NCI-H2107 treated with DMSO at 0.1 percent for 48 hours (cell line): ENCODE measurements at regions not wholly inside any gene's neighbourhood (a gene's known extent, or its start where the extent isn't known, plus 50 kb on each side); places are given as distances from the start of the nearest gene placed in this dataset.
"Not testable (repeated sequence)": the region's sequence is repeated elsewhere in the genome, so short reads cannot be mapped to it uniquely, and the experiment has no call there.

Experiments
- DNase-seq: peaks from one replicate; lab custom pipeline; 2025; ENCODE audit not compliant: unreplicated experiment; lab: John Stamatoyannopoulos, UW

DNA sequence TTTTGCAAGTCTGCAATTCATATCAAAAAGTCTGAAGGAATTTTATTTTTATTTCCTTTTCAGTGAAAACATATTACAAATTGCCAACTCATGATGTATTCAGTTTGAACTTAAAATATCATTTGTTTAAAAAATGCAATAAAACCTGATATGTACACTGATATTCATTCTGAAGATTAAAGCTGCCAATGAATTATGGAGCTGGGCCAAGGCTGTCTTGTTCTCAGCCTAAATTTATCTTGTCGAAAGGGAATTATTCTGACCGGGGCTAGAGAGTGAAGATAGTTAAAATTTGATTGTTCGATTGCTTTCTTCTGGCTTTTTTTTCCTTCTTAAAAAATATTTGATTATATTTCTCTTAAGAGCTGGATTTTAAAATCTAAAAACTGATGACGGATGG lies 54.0 kb upstream of the RBFOX1 start:
- no peak for DNase-seq

DNA sequence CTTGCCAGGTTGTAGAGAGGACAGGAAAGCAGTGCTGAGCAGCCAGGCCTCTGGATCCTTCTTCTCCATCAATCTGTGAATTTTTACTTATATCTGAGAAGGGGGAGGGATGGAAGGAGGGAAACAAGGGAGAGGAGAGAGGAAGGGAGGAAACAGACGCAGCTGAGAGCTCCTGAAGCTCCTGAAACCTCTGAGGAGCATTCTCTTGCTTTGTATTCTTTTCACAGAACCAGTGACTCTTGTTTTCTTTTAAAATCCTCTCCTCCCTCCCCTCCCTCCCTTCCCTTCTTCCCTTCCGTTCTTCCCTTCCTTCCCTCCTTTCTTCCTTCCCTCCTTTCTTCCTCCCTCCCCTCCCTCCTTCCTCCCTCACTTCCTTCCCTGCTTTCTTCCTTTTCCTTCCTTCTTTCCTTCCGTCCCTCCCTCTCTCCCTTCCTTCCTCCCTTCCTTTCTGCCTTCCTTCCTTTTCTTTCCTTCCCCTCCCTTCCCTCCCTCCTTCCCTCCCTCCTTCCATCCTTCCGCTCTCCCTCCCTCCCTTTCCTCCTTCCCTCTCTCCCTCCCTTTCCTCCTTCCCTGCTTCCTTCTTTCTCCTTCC lies 60.0 kb upstream of the RBFOX1 start:
- no peak for DNase-seq

DNA sequence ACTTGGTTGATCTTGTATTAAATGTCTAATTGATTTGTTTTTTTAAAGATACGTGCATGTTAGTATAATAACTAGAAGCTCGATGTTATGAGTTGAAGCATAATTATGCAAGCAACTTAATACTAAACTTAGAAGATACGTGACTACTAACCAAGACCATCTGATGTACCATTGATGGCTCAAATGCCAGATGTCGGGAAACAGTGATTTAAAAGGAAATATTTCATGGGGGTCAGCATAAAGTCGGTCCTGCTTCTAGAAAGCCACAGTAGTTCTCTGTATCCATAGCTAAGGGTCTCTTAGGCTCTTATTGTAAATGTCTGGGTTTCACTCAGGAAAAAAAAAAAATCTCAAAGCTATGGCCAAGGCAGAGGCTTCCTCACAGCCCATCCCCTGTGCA lies 61.2 kb upstream of the RBFOX1 start:
- DNase-seq: no peak

DNA sequence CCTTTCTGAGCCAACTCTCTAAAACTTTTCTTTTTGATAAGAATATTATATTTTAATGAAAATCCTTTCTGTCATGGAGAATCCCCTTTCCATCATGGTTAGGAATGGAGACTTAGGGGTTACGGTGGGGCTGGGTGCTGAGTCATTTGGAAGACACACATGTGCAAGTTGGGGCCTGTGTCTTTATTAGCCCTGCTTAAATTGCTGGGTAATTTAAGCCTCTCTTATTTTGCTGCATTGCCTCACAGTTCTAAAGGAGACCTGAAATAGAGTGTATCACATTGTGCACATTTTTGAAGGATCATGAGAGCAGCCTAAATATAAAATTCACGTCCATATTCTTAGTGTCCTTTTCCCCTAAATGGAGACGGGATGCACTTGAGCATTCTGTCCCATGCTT lies 61.8 kb upstream of the RBFOX1 start:
- no peak for DNase-seq

DNA sequence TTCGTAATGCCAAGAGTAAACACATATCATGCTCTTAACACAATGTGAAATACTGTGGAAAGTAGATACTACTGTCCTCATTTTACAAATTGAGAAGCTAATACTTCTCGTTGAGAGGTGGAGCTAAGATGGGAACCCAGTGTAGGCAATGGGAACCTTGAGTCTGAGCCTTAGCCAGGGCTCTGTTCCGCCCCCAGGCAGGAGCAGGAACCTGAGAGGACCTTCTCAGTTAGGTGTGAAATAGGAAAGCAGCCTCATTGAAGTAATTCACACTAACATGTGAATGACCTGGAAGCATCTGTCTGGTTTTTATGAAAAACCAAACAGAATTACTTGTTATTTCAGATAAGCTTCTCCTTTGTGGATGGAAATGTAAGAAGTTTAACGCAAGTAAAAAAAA lies 62.6 kb upstream of the RBFOX1 start:
- DNase-seq: no peak

DNA sequence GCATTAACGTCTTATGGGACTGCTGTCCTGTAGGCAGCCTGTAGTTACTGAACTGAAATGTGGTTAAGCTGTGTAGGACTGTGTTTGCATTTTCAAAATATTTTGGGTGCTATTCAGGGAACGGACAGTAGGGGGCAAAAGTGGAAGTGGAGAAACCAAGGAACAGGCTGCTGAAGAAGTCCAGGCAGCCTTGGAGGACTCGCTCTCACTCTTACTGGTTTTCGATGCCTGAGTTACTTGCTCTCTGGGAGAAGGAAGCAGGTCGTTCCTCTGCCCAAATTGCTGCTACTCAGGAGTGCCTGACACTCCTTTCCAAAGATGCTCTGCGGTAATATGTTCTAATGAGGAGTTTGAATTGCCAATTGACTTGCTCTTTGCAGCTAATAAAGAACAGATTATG lies 64.5 kb upstream of the RBFOX1 start:
- DNase-seq: peak; percentile 2

DNA sequence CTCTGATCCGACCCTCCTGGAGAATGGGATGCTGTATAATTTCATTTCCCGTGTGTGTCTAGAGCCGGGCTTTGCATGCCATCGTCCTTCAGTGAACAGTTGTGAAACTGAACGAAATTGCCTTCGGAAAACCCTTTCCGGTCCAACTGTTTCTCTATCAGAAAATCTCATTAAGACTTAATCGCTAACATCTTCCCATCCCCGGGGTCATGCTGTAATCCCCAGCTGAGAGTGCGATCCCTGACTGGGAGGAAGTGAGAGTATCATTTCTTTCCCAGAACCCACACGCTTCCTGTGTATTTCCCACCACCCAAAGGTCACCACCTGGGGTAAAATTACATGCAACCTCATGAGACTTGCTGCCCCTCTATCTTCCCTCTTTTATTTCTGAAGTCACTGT lies 75.6 kb upstream of the RBFOX1 start:
- no peak for DNase-seq

DNA sequence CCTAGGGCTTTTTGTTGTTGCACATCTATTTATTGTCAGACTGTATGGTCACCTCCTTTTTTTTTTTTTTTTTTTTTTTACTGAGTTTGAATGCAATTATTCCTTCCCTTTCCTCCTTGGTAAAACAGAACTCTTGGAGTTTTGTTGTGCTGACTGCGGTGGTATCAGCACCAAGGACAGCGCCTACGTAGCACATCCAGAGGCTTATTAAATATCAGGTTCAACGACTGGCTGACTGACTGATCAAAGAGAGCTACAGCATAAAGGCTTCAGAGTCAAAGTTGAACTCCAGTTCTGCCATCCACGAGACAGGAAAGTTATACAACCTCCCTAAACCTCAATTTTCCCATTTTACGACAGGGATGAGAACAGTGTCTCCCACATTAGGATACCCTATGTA lies 86.1 kb upstream of the RBFOX1 start:
- DNase-seq: no peak

DNA sequence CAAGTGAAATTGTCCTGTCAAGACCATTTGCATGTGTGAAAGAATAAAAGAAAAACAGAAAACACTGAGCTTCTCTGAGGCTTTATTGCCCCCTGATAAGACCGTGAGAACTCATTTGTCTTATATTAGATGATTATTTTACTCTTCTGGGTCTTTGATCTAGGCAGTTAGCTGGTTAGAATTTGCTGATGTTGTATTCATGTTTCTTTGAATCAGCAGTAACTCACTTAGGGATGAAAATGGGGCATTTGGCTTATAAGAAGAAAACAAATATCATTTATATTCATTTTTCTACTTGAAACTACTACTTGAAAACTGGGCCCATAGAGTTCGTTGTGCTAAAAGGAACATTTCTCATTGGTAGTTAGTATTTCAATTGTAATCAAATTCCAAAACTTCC lies 93.1 kb upstream of the RBFOX1 start:
- DNase-seq: no peak

DNA sequence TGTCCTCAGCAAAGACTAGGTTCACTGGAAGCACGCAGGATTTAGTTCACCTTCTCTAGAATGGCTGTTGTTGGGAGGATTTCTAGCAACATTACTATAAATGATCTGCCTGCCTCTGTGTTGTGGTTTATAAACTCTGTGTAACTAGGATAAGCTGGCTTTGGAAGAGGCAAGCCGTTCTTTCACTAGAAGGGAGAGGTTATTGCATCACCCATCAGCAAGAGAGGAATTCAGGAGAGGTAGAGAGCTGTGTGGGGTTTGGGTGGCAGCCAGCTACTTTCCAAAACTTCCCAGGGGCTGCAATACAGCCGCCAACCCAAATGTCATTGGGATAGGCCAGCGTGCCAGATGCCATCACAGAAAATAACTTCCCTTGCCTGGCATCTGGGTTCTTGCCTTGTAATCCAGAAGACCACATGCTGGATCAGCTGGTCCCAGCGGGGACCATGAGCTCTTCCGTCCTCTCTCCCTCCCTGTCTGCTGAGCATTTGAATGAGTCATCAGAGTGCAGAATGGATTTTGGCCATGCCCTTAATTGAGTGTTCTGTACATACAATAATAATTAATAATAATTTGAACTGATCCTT lies 95.7 kb upstream of the RBFOX1 start:
- no peak for DNase-seq

DNA sequence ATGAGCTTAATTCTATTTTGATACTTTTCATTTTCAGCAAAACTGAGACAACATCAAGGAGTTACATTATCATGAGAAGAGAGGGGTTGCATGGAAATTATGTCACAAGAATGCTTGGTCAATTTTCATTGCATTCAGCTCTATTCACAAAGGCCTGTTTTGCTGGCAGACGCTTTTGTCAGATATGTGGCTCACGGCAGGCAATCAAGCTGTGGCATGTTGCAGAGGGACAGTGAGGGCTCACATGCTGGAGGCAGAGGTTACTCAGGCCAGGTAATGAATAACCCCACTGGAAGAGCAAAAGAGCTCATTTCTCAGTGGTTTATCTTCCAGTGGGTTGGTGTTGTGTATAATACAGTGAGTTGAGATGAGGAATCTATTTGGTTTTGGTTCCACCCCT lies 98.7 kb upstream of the RBFOX1 start:
- DNase-seq: no peak

DNA sequence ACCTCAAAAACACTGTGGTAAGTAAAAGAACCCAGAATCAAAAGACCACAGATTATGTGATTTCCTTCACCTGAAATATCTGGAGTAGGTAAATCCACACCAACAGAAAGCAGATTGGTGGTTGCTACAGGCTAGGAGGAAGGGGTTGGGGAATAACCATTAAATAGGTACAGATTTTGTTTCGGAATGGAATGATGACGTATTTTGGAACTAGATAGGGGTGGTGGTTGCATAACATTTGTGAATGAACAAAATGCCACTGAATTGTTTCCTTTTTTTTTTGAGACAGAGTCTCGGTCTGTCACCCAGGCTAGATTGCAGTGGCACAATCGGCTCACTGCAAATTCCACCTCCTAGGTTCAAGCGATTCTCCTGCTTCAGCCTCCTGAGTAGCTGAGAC lies 100.9 kb upstream of the RBFOX1 start:
- DNase-seq: no peak

DNA sequence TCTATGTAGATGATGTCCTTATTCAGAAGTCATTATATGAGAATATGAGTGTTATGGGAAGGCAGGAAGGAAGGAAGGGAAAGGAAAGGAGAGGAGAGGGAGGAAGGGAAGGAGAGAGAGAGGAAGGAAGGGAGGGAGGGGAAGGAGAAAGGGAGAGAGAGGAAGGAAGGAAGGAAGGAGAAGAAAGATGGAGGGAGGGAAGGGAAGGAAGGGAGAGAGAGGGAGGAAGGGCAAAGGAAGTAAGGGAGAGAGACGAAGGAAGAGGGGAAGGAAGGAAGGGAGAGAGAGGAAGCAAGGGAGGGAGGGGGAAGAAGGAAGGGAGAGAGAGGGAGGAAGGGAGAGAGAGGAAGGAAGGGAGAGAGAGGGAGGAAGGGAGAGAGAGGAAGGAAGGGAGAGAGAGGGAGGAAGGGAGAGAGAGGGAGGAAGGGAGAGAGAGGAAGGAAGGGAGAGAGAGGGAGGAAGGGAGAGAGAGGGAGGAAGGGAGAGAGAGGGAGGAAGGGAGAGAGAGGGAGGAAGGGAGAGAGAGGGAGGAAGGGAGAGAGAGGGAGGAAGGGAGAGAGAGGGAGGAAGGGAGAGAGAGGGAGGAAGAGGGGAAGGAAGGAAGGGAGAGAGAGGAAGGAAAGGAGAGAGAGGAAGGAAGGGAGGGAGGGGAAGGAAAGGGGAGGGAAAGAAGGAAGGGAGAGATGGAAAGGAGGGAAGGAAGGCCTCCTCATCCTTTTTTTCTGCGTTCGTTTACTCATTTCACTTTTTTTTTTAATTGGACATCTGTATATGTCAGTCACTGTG lies 103.0 kb upstream of the RBFOX1 start:
- not testable (repeated sequence) for DNase-seq

DNA sequence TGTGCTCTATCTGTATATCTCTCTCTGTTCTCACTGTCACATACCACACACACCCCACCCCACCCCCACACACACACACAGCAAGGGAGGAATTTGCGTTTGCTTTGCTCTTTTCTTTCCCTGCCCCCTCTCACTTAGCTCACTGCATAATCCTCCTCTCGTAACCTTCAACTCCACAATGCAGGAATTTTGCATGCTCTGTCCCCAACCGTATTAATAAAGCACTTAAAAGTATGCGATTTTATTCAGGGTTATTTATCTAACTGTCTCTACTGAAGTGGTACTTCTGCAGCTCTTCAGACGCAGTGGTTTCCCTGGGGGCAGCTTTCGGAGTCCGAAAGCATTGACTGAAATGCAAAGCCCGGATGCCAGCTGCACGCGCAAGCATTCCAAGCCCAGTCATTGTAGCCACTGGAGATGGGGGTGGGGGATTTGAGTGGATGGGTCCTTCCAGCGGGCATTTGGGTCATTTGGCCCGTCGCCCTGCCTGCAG lies 105.4 kb upstream of the RBFOX1 start:
- DNase-seq: no peak

DNA sequence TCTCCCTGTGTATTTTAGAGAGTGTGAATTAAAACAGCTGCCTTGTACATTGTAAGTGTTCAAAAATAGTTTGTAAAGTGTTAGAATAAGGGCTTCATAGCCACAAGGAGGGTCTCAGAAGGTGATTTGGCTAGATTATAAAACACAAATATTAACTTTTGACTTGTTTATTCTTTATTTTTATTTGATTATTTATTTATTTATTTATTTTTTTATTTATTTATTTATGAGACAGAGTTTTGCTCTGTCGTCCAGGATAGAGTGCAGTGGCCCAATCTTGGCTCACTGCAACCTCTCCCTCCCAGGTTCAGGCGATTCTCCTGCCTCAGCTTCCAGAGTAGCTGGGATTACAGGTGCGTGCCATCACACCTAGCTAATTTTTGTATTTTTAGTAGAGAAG lies 111.5 kb upstream of the RBFOX1 start:
- DNase-seq: no peak

DNA sequence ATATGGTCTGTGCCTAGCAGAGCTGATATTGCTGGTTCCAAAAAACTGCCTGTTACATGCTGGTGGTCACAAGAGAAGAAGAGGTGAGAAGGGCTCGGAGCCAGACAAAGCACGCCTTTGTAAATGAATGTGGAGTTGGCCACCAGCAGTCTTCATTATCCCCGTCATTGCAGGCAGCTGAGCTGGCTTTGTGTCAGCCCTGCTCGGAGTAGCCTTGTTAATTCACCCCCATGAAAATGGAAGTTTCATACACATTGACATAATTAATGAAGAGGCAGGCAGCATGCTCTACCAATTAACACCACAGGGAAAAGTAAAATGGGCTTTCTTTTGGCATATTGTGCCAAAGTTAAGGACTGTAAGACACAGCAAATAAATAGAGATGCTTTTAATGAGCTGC lies 113.7 kb upstream of the RBFOX1 start:
- no peak for DNase-seq

DNA sequence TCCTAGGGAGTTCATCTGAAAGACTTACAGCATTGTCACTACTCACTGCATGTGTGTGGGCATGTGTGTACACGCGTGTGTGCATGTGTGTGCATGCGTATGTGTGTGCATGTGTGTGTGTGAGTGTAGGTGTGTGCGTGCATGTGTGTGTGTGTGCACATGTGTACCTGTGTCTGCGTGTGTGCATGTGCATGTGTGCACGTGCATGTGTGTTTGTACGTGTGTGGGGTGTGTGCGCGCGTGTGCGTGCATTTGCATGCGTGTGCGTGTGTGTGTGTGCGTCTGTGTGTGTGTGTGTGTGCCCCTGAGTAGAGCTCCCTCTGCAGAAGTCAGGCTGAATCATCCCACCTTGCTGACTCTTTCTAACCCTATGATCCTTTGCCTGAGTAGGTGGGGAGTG lies 114.8 kb upstream of the RBFOX1 start:
- no peak for DNase-seq

DNA sequence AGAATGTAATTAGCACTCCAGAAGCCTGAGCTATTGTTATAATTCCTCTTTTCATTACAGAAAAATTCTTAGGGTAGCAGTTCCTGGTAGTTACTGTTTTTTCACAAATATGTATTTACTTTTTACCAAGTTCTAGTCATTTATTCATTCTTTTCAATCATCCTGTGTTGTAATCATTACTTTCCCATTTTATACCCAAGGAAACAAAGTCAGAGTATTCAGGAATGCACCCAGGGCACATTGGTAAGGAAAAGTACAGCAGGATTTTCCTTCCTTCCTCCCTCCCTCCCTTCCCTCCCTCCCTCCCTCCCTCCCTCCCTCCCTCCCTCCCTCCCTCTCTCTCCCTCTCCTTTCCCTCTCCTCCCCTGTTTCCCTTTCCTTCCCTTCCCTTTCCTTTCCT lies 115.9 kb upstream of the RBFOX1 start:
- DNase-seq: no peak

DNA sequence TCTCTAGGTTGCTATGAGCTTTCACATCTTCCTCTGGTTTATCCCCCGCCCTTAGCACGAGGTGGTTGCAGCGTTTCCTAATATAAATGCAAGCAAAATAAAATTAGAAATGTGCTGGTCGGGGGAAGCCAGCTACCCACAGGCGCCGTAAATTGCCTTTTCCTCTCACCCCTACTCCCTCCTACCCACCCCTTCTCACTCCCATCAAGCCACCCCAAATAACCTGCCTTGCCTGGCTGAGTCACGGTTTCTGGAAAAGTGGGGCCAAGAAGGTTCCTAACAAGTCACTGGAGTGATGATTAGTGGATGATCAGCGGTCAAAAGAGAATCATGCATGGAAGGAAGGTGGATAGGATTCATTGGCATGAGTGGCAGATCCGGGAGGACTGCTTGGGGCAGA lies 120.9 kb upstream of the RBFOX1 start:
- DNase-seq: no peak

DNA sequence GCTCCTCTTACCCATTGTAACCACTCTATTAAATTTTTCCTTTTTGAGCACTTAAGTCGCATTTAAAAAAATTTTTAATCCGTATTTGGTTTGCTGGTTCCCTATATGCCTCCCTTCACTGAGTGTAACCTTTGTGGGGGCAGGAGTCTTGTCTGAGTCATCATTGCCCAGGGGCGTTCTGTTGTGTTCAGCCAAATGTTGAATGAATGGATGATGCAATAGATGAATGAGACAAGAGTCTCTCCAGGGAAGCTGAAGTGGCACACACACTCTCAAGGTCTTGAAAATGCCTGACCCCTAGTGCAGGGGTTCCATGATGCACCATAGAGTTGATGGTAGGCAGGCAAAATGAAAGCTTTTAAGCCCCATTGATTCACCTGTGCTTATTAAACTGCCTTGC lies 123.0 kb upstream of the RBFOX1 start:
- no peak for DNase-seq

DNA sequence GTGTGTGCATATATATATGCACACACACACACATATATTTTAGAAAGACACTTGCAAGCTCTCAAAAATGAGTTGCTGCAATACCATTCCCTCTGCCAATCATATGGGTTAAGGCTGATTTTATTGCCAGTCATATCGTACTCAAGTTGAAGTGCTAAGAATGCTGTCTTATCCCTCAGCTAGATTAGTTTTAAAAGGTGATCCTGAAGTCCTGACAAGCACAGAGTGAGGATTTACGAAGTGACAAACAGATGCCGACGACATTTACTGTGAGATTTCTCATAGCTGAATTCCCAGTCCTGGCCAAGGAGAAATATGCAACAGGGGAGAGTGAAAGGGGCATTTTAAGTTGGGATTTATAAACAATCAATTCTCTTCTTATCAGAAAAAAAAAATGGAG lies 126.2 kb upstream of the RBFOX1 start:
- DNase-seq: no peak

DNA sequence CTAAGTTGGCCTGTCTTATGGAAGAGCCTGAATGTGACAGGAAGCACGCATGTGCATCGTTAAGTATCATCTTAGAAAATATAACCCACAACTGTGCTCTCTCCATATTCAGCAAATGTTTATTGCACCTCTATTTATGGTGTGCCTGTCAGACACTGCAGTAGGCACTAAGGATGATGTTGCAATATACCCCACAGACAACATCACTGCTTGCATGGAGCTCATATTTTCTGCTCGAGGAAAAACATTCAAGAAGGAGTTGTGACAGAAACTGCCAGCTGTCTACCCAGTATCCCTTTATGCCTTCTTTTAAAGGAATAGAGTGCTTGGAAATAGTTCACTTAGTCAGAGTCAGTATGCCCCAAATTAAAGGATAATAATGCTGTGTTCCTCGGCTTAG lies 132.3 kb upstream of the RBFOX1 start:
- no peak for DNase-seq

DNA sequence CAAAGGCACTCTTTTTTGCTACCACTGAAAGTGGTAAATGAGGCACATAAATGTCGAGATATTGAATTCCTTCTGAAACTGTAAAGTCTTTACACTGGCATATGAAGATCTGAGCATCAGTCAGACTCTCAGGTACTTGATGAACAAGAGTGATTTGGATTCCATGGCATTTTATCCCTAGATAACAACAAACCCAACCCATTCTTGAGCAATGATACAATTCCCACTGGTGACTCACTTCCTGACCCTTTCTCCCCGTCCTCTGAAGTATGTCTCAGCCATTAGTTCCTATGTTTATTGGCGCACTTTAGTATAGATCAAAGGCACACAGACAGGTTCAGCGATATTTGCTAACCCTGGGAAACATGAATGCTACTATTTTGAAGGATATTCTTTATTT lies 147.0 kb upstream of the RBFOX1 start:
- DNase-seq: no peak
